ENCODE measurements at regions not wholly inside any gene's neighbourhood (a gene's known extent, or its start where the extent isn't known, plus 50 kb on each side); places are given as distances from the start of the nearest gene placed in this dataset.

GRCh38 chr1:60762176-60762575, 320.2 kb upstream of the NFIA start:
- no peak for DNase-seq (ENCODE audit: low spot score)
- Mint-ChIP-seq H3K4me3 (no peak overlapping the region), H3K27ac (no peak overlapping the region), H3K36me3 (ENCODE audit: low read depth) (no peaks in the 10 kb centered on the region), H3K27me3 (ENCODE audit: low read depth) (no peaks in the 10 kb centered on the region), H3K9me3 (no peaks in the 10 kb centered on the region), H3K4me1 (ENCODE audit: low read depth) (no peaks in the 10 kb centered on the region)

- Mint-ChIP-seq H3K9me3 (no peaks in the 10 kb centered on the region), H3K27ac (no peak overlapping the region), H3K36me3 (ENCODE audit: low read depth) (no peaks in the 10 kb centered on the region), H3K4me3 (no peak overlapping the region), H3K4me1 (ENCODE audit: low read depth) (no peaks in the 10 kb centered on the region), H3K27me3 (ENCODE audit: low read depth) (no peaks in the 10 kb centered on the region)
- no peak for DNase-seq (ENCODE audit: low spot score)
These were observed 323.1 kb upstream of the NFIA start for GRCh38 chr1:60759291-60759690.

- Mint-ChIP-seq H3K27me3 (ENCODE audit: low read depth) (no peaks in the 10 kb centered on the region), H3K9me3 (no peaks in the 10 kb centered on the region), H3K36me3 (ENCODE audit: low read depth) (no peaks in the 10 kb centered on the region), H3K4me1 (ENCODE audit: low read depth) (no peaks in the 10 kb centered on the region), H3K4me3 (no peak overlapping the region), H3K27ac (no peak overlapping the region)
- no peak for DNase-seq (ENCODE audit: low spot score)
These were observed 324.9 kb upstream of the NFIA start for GRCh38 chr1:60757485-60757884.

GRCh38 chr1:60753036-60753900, 329.1 kb upstream of the NFIA start:
- Mint-ChIP-seq H3K36me3 (ENCODE audit: low read depth) (no peaks in the 10 kb centered on the region), H3K4me1 (ENCODE audit: low read depth) (no peaks in the 10 kb centered on the region), H3K27ac (no peak overlapping the region), H3K4me3 (no peak overlapping the region), H3K9me3 (no peaks in the 10 kb centered on the region), H3K27me3 (ENCODE audit: low read depth) (no peaks in the 10 kb centered on the region)
- DNase-seq (ENCODE audit: low spot score): no peak

GRCh38 chr1:60751306-60751705, 331.1 kb upstream of the NFIA start:
- Mint-ChIP-seq H3K4me3 (no peak overlapping the region), H3K36me3 (ENCODE audit: low read depth) (no peaks in the 10 kb centered on the region), H3K4me1 (ENCODE audit: low read depth) (no peaks in the 10 kb centered on the region), H3K27ac (no peak overlapping the region), H3K27me3 (ENCODE audit: low read depth) (no peaks in the 10 kb centered on the region), H3K9me3 (no peaks in the 10 kb centered on the region)
- DNase-seq (ENCODE audit: low spot score): no peak

- no peaks in the 10 kb centered on the region for H3K9me3 Mint-ChIP-seq
- H3K4me1 Mint-ChIP-seq (ENCODE audit: low read depth): no peaks in the 10 kb centered on the region
- H3K27ac Mint-ChIP-seq: no peak overlapping the region
- DNase-seq (ENCODE audit: low spot score): no peak
- no peak overlapping the region for H3K4me3 Mint-ChIP-seq
- H3K36me3 Mint-ChIP-seq (ENCODE audit: low read depth): no peaks in the 10 kb centered on the region
- no peaks in the 10 kb centered on the region for H3K27me3 Mint-ChIP-seq (ENCODE audit: low read depth)
These were observed 335.0 kb upstream of the NFIA start for GRCh38 chr1:60747353-60747752.

- DNase-seq (ENCODE audit: low spot score): no peak
- H3K27ac Mint-ChIP-seq: no peak overlapping the region
- no peak overlapping the region for H3K4me3 Mint-ChIP-seq
- H3K4me1 Mint-ChIP-seq (ENCODE audit: low read depth): no peaks in the 10 kb centered on the region
- no peaks in the 10 kb centered on the region for H3K9me3 Mint-ChIP-seq
- no peaks in the 10 kb centered on the region for H3K27me3 Mint-ChIP-seq (ENCODE audit: low read depth)
- H3K36me3 Mint-ChIP-seq (ENCODE audit: low read depth): no peaks in the 10 kb centered on the region
These were observed 336.0 kb upstream of the NFIA start for GRCh38 chr1:60746278-60746791.

GRCh38 chr1:60745484-60745883, 336.9 kb upstream of the NFIA start:
- Mint-ChIP-seq H3K4me1 (ENCODE audit: low read depth) (no peaks in the 10 kb centered on the region), H3K36me3 (ENCODE audit: low read depth) (no peaks in the 10 kb centered on the region), H3K4me3 (no peak overlapping the region), H3K9me3 (no peaks in the 10 kb centered on the region), H3K27ac (no peak overlapping the region), H3K27me3 (ENCODE audit: low read depth) (no peaks in the 10 kb centered on the region)
- DNase-seq (ENCODE audit: low spot score): no peak

GRCh38 chr1:60742339-60742738, 340.0 kb upstream of the NFIA start:
- no peaks in the 10 kb centered on the region for H3K27me3 Mint-ChIP-seq (ENCODE audit: low read depth)
- no peaks in the 10 kb centered on the region for H3K9me3 Mint-ChIP-seq
- no peak for DNase-seq (ENCODE audit: low spot score)
- H3K4me3 Mint-ChIP-seq: no peak overlapping the region
- H3K27ac Mint-ChIP-seq: no peak overlapping the region
- H3K4me1 Mint-ChIP-seq (ENCODE audit: low read depth): no peaks in the 10 kb centered on the region
- H3K36me3 Mint-ChIP-seq (ENCODE audit: low read depth): no peaks in the 10 kb centered on the region

- Mint-ChIP-seq H3K27me3 (ENCODE audit: low read depth) (no peaks in the 10 kb centered on the region), H3K9me3 (no peaks in the 10 kb centered on the region), H3K4me1 (ENCODE audit: low read depth) (no peaks in the 10 kb centered on the region), H3K4me3 (no peak overlapping the region), H3K36me3 (ENCODE audit: low read depth) (no peaks in the 10 kb centered on the region), H3K27ac (no peak overlapping the region)
- DNase-seq (ENCODE audit: low spot score): no peak
These were observed 342.2 kb upstream of the NFIA start for GRCh38 chr1:60740154-60740553.

GRCh38 chr1:60739729-60740128, 342.6 kb upstream of the NFIA start:
- H3K36me3 Mint-ChIP-seq (ENCODE audit: low read depth): no peaks in the 10 kb centered on the region
- H3K9me3 Mint-ChIP-seq: no peaks in the 10 kb centered on the region
- no peak for DNase-seq (ENCODE audit: low spot score)
- H3K27me3 Mint-ChIP-seq (ENCODE audit: low read depth): no peaks in the 10 kb centered on the region
- no peak overlapping the region for H3K4me3 Mint-ChIP-seq
- no peak overlapping the region for H3K27ac Mint-ChIP-seq
- H3K4me1 Mint-ChIP-seq (ENCODE audit: low read depth): no peaks in the 10 kb centered on the region

- no peaks in the 10 kb centered on the region for H3K36me3 Mint-ChIP-seq (ENCODE audit: low read depth)
- H3K27me3 Mint-ChIP-seq (ENCODE audit: low read depth): no peaks in the 10 kb centered on the region
- no peak for DNase-seq (ENCODE audit: low spot score)
- no peaks in the 10 kb centered on the region for H3K9me3 Mint-ChIP-seq
- H3K4me1 Mint-ChIP-seq (ENCODE audit: low read depth): no peaks in the 10 kb centered on the region
- H3K4me3 Mint-ChIP-seq: no peak overlapping the region
- H3K27ac Mint-ChIP-seq: no peak overlapping the region
These were observed 349.4 kb upstream of the NFIA start for GRCh38 chr1:60732977-60733401.

GRCh38 chr1:60731321-60731720, 351.0 kb upstream of the NFIA start:
- H3K36me3 Mint-ChIP-seq (ENCODE audit: low read depth): no peaks in the 10 kb centered on the region
- no peak overlapping the region for H3K27ac Mint-ChIP-seq
- H3K27me3 Mint-ChIP-seq (ENCODE audit: low read depth): no peaks in the 10 kb centered on the region

GRCh38 chr1:60727552-60727951, 354.8 kb upstream of the NFIA start:
- Mint-ChIP-seq H3K27ac (no peak overlapping the region), H3K4me3 (no peak overlapping the region), H3K27me3 (ENCODE audit: low read depth) (no peaks in the 10 kb centered on the region), H3K9me3 (no peaks in the 10 kb centered on the region), H3K36me3 (ENCODE audit: low read depth) (no peaks in the 10 kb centered on the region), H3K4me1 (ENCODE audit: low read depth) (no peaks in the 10 kb centered on the region)
- no peak for DNase-seq (ENCODE audit: low spot score)

More at GRCh38 chr1:60731321-60731720, 351.0 kb upstream of the NFIA start:
- DNase-seq (ENCODE audit: low spot score): no peak
- Mint-ChIP-seq H3K4me1 (ENCODE audit: low read depth) (no peaks in the 10 kb centered on the region), H3K9me3 (no peaks in the 10 kb centered on the region), H3K4me3 (no peak overlapping the region)

GRCh38 chr1:60716472-60716871, 365.9 kb upstream of the NFIA start:
- no peaks in the 10 kb centered on the region for H3K36me3 Mint-ChIP-seq (ENCODE audit: low read depth)
- no peak for DNase-seq (ENCODE audit: low spot score)
- no peaks in the 10 kb centered on the region for H3K27me3 Mint-ChIP-seq (ENCODE audit: low read depth)
- no peak overlapping the region for H3K4me3 Mint-ChIP-seq
- H3K9me3 Mint-ChIP-seq: no peaks in the 10 kb centered on the region
- no peak overlapping the region for H3K27ac Mint-ChIP-seq
- H3K4me1 Mint-ChIP-seq (ENCODE audit: low read depth): no peaks in the 10 kb centered on the region

All from T-helper 2 cell treated with Interferon-gamma antibody and Interleukin-4, amounts not matched to agents 5 μg/mL and 100 μg/mL, for 36 hours (primary cell).